BE2C (cell line): ENCODE measurements at regions not wholly inside any gene's neighbourhood (a gene's known extent, or its start where the extent isn't known, plus 50 kb on each side); places are given as distances from the start of the nearest gene placed in this dataset.

Experiments used
- DNase-seq: peaks from one replicate; pipeline ENCODE4 v3.0.0-alpha.2; 2020
- H3K27me3 ChIP-seq: fragments of 250-450 bp; sonication (Bioruptor Pico); 2 replicates; pipeline ENCODE4 v1.5.1; 2020; ENCODE audit warnings: mild to moderate bottlenecking
- H3K36me3 ChIP-seq: fragments of 250-450 bp; sonication (Bioruptor Pico); 2 replicates; pipeline ENCODE4 v1.5.1; 2020; ENCODE audit warnings: mild to moderate bottlenecking
- H3K4me1 ChIP-seq: fragments of 250-450 bp; sonication (Bioruptor Pico); 2 replicates; pipeline ENCODE4 v1.5.1; 2020
- H3K4me3 ChIP-seq: 2 replicates; pipeline ENCODE4 v1.5.1; 2011; ENCODE audit warnings: low read depth, low read length
- H3K9me3 ChIP-seq: fragments of 250-450 bp; sonication (Bioruptor Pico); 2 replicates; pipeline ENCODE4 v1.5.1; 2020
- TF ChIP-seq, protein P1 (sequence below): IDR thresholded peaks from 2 replicates; pipeline ENCODE4 v1.5.1; 2012; ENCODE audit warnings: mild to moderate bottlenecking, low read depth, low read length

DNA sequence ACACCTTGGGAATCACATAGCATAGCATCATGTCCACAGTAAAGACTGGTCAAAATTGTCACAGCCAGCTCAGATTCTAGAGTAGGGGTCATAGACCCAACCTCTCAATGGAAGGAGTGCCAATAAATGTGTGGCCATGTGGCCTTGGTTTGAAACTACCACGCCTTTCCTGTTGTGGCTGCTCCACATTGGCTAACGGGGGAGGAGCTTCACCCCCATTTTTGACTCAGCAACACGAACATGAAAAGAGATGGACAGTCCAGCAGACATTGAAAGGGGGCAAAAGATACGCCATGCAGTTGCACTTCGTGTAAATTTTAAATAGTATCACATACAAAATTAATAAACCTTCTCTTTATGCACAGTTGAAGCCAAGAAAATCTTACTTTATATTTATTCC lies 78.4 kb upstream of the HIVEP3 start:
- no peaks in the 10 kb centered on the region for H3K9me3 ChIP-seq
- TF ChIP-seq, protein P1, sequence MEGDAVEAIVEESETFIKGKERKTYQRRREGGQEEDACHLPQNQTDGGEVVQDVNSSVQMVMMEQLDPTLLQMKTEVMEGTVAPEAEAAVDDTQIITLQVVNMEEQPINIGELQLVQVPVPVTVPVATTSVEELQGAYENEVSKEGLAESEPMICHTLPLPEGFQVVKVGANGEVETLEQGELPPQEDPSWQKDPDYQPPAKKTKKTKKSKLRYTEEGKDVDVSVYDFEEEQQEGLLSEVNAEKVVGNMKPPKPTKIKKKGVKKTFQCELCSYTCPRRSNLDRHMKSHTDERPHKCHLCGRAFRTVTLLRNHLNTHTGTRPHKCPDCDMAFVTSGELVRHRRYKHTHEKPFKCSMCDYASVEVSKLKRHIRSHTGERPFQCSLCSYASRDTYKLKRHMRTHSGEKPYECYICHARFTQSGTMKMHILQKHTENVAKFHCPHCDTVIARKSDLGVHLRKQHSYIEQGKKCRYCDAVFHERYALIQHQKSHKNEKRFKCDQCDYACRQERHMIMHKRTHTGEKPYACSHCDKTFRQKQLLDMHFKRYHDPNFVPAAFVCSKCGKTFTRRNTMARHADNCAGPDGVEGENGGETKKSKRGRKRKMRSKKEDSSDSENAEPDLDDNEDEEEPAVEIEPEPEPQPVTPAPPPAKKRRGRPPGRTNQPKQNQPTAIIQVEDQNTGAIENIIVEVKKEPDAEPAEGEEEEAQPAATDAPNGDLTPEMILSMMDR, result no peak
- DNase-seq, result no peak
- H3K36me3 ChIP-seq, result no peaks in the 10 kb centered on the region
- H3K4me1 ChIP-seq, result no peaks in the 10 kb centered on the region
- H3K4me3 ChIP-seq, result no peak overlapping the region
- no peaks in the 10 kb centered on the region for H3K27me3 ChIP-seq

DNA sequence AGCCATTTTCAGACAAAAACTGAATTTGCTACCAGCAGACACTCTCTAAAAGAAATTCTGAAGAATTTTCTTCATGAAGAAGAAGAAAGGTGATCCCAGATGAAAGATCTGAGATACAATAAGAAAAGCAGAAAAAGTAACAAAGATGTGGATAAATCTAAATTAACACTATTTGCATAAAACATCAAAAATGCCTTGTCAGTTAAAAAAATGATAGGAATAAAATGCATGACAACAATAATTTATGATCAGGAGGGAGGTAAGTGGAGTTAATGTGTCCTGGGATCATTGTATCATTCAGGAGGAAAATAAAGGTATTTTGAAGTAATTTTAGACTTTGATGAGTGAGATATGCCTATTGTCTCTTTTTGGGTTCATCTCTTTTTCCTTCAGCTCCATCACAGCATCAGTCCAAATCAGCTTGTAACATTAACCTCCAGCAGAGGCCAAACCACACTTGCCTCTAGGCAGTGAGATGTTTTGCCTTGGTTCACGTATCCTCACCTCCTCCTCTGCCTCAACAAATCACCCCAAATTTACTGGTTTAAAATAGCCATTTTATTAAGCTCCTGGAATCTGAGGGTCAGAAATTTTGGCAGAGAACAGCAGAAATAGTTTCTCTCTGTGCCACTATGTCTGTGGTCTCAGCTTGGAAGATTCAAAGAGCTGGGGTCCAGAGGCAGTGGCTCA lies 76.9 kb upstream of the HIVEP3 start:
- DNase-seq, result no peak
- TF ChIP-seq, protein P1, result no peak
- Histone ChIP-seq H3K9me3 (no peaks in the 10 kb centered on the region), H3K4me3 (no peak overlapping the region), H3K27me3 (no peaks in the 10 kb centered on the region), H3K4me1 (no peaks in the 10 kb centered on the region), H3K36me3 (no peaks in the 10 kb centered on the region)

DNA sequence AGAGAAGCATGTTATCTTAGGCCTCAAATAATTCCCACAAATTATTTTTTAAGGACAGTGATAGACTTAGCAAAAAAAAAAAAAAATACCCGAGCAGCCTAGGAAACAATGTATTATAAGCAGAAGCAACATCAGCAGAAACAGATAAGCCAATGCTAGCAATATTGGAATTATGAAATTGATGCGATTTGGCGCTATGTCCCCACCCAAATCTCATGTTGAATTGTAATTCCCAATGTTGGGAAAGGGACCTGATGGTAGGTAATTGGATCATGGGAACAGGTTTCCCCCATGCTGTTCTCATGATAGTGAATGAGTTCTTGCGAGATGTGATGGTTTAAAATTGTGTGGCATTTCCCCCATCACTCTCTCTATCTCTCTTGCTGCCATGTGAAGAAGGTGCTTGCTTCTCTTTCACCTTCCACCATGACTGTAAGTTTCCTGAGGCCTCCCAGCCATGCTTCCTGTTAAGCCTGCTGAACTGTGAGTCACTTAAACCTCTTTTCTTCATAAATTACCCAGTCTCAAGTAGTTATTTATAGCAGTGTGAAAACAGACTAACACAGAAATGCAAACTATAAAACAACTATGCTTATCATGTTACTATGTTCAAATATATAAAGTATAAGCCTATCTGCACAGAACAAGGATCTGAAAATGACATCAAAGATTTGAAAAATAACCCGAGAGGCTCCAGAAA lies 75.6 kb upstream of the HIVEP3 start:
- no peaks in the 10 kb centered on the region for H3K9me3 ChIP-seq
- H3K36me3 ChIP-seq, result no peaks in the 10 kb centered on the region
- H3K4me1 ChIP-seq, result no peaks in the 10 kb centered on the region
- TF ChIP-seq, protein P1, result no peak
- no peaks in the 10 kb centered on the region for H3K27me3 ChIP-seq
- no peak for DNase-seq
- H3K4me3 ChIP-seq, result no peak overlapping the region

DNA sequence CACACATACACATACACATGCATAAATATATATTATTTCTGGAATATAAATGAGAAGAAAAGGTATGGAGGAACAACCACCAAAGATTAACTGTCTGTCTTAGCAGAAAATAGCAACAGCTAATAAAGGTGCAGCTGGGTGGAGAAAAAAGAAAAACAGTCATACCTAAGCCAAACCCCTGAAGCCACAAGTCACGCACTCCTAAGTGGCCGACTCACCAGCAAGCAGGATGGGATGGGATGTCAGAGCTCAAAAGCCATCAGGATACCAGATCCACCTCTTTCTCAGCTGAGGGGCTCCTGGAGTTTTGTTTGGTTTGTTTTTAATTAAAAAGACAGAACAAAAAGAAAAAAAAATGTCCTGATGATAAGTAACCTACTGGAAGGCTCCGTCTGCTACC lies 64.7 kb upstream of the HIVEP3 start:
- TF ChIP-seq, protein P1, result no peak
- H3K4me1 ChIP-seq, result no peaks in the 10 kb centered on the region
- no peak for DNase-seq
- no peaks in the 10 kb centered on the region for H3K27me3 ChIP-seq
- H3K36me3 ChIP-seq, result no peaks in the 10 kb centered on the region
- H3K9me3 ChIP-seq, result no peaks in the 10 kb centered on the region
- no peak overlapping the region for H3K4me3 ChIP-seq

DNA sequence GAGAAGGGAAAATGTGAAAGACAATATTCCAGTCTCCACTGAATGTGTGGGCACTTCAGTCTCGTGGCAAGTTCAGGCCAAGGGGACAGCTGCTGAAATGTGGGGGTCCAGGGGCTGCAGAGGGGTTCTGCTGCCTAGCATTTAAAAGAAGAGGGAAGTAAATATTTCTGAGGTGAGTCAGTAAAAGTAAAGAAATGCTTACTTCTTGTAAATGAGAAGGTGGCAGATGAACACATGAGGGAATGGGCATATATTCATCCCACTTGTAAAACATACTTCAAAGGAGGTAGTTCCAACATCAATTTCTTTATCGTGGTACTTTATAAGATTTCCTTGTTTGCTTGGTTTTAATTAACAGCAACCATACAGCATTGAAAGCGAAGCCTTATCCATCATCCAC lies 63.1 kb upstream of the HIVEP3 start:
- Histone ChIP-seq H3K4me3 (no peak overlapping the region), H3K36me3 (no peaks in the 10 kb centered on the region), H3K9me3 (no peaks in the 10 kb centered on the region), H3K27me3 (no peaks in the 10 kb centered on the region), H3K4me1 (no peaks in the 10 kb centered on the region)
- TF ChIP-seq, protein P1, result no peak
- DNase-seq, result no peak

DNA sequence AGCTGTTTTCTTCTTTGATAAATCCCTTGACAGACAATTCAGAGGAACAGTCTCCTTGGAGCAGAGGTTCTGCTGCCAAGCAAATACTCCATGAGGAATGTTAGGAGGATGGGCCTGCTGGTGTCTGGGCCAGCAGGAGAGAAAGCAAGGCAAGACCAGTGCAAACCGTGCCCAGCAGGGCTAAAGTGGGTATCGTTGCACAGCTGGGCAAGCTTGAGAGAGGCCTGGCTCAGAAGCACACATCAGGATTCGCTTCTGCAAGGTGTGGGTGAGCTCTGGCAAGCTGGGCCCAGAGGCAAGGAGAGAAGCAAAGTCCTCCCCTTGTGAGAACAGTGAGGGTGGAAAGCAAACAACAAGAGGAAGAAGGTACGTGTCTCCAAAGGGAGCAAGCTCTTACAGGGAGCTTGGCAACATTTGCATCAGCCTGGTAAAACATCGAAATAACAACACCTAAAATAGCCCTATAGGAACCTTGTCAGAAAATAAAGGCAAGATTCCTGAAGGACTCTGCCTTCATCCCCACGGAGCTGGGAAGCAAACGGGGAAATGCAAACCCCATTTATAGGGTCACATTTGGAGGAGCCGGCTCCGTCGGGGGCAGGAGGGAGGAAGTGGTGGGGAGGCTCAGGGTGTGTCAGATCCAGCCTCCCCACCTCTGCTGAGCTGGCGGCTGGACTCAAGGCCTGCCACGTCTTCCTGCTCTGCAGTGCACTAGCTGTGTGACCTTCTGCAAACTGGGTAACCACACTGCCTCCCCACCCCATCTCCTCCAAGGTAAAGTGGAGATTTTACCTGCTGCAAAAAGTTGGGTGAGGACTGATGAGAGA lies 62.3 kb upstream of the HIVEP3 start:
- Histone ChIP-seq H3K27me3 (no peaks in the 10 kb centered on the region), H3K4me3 (no peak overlapping the region), H3K9me3 (no peaks in the 10 kb centered on the region), H3K36me3 (no peaks in the 10 kb centered on the region), H3K4me1 (no peaks in the 10 kb centered on the region)
- DNase-seq, result no peak
- TF ChIP-seq, protein P1, result no peak
